Bone marrow (tissue), 2 donors: ENCODE measurements at regions not wholly inside any gene's neighbourhood (a gene's known extent, or its start where the extent isn't known, plus 50 kb on each side); places are given as distances from the start of the nearest gene placed in this dataset.

ENCODE experiments used
- DNase-seq, 2 donors: peaks; one replicate each; lab custom pipeline; 2025; lab: John Stamatoyannopoulos, UW

GRCh38 chr1:222288053-222288452 is 259.9 kb downstream of the HHIPL2 start:
- DNase-seq: no peak

GRCh38 chr1:222286011-222286410 is 261.9 kb downstream of the HHIPL2 start:
- no peak for DNase-seq

DNA sequence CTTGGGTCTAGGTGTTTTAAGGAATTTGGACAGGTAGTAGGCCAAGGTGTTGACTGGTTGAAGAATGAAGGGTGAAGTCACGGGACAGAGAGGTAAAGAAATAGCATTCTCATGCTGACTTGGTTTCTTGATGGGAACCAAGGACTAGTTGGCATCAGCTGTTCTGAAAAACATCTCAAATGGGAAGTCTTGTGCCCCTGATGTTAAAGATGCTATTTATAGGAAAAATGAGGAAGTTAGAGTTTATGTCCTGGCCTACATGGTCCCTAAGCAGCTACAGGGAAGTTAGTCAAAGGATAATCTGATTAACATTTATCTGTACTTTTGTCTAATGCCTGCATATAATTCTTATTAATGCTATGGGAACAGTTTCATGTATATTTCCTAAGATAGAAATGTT is 262.4 kb downstream of the HHIPL2 start:
- no peak for DNase-seq

- DNase-seq: no peak
These were observed 263.4 kb downstream of the HHIPL2 start for GRCh38 chr1:222284466-222284865.

GRCh38 chr1:222283147-222283768 is 264.6 kb downstream of the HHIPL2 start:
- no peak for DNase-seq

DNA sequence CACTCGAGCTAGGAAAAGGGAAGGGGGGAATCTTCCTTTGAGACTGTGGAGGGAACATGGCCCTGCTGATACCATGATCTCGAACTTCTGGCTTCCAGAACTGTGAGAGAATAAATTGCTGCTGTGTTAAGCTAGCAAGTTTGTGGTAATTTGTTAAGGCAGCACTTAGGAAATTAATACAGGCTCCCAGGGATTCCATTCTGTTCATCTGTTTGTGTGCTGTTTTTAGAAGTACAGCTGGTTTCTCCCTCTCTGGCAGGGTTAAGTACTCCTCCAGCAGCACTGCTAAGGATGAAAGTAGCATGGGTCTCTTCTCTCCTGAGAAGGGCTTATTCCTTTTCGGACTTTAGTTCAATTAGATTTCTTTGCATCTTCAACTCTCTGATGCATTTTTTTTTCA is 268.3 kb downstream of the HHIPL2 start:
- DNase-seq: no peak

GRCh38 chr1:222278501-222278900 is 269.4 kb downstream of the HHIPL2 start:
- DNase-seq: no peak

DNA sequence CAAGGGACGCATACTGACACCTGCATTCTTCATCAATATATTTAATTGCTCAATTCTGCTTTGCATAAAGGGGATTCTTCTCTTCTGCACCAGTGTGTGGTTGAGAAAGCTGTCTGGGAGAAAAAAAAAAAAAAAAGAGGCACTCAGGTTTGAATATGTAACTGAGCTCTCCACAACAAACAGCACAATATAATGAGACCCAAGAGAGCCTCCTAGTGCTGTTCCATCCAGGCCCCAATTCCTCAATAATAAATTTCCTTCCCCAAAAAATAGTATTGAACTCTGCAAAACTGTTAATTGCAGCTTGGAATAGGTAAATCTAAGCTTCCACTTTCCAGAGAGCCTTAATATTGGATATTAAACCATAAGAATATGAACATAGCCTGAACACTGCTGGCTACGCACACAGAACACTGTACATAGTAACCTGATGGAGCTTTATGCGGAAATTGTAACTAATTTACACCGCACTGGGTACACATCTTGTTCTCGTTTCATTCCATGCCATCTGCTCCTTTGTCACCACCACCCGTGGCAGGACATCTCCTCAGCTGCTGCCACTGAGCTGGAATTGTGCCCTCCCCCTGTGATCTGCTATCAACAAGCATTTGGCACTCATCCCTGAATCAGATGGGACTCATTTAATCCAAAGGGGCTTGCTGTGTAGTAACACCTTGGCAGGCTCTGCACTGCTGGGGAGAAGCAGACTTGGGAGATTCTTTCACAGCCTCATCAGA is 272.0 kb downstream of the HHIPL2 start:
- DNase-seq: no peak

GRCh38 chr1:222275001-222275728 is 272.7 kb downstream of the HHIPL2 start:
- no peak for DNase-seq

GRCh38 chr1:222266223-222267196 is 281.4 kb downstream of the HHIPL2 start:
- no peak for DNase-seq

DNA sequence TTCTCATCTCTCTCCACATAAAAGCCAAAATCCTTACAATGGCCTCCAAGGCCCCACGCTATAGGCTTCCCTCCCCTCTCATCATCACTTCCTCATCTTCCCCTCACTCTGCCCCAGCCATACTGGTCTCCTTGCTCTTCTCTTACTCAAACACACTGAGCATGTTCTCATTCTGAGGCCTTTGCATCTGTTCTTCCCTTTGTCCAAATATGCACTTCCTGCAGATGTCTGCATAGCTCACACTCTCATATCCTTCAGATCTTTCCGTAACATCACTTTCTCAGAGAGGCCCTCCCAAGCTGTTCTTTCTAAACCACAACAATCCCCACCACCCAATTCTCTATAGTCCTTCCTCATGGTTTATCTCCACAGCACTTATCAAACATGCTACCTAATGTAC is 284.1 kb downstream of the HHIPL2 start:
- DNase-seq: no peak

DNA sequence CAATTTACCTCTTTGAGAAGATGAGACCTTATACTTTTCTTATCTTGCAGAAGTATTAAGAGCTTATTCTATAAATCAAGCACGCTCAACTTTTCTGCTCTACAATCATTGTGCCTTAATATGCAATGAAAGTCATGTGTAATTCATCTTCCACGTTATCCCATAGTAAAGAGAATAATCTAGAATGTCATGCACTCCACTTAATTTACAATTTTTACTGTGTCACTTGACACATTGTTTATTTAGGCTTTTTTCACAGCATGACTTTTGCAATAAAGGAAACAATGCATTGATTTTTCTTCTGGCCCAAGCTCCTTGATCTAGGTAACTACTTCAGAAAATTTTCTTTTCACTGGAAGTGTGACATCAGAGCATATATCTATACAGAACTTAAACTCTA is 290.9 kb downstream of the HHIPL2 start:
- no peak for DNase-seq

DNA sequence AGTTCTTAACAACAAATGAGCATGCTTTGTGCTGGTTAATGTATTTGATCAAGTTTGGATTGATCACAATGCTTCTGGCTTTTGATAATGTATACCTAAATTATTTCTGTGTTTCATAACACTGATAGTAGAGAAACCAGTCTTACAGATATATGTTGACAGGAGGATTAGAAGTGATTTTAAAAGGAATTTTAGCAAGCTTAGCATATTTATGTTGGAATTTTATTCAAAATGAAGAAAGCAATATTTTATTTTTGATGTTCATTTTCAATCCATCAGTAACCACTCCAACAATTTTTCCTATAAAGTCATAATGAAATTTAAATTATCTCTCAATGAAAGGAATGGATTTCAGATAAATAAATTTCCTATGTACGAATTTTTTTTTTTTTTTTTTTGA is 291.8 kb downstream of the HHIPL2 start:
- DNase-seq: no peak

GRCh38 chr1:222252788-222253187 is 295.1 kb downstream of the HHIPL2 start:
- no peak for DNase-seq

GRCh38 chr1:222251847-222252246 is 296.1 kb downstream of the HHIPL2 start:
- no peak for DNase-seq

DNA sequence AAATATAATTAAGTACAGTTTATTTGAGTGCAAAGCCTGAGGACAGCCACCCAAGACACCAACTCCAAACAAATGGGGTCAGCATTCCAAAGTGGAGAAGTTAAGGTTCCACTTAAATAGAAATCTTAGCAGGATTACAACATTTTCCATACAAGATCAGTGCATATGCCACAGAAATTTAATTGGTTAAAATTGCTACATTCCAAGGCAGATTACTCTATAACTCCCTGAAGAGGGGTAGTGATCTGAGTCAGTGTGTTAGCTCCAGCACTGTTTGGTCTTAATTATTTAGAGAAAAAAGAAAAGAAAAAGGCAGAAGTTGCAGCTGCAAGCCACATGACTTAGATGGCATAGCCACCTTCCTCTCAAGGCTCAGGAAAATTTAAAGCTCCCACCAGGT is 297.5 kb downstream of the HHIPL2 start:
- DNase-seq: no peak

- no peak for DNase-seq
These were observed 300.0 kb downstream of the HHIPL2 start for GRCh38 chr1:222247811-222248310.

DNA sequence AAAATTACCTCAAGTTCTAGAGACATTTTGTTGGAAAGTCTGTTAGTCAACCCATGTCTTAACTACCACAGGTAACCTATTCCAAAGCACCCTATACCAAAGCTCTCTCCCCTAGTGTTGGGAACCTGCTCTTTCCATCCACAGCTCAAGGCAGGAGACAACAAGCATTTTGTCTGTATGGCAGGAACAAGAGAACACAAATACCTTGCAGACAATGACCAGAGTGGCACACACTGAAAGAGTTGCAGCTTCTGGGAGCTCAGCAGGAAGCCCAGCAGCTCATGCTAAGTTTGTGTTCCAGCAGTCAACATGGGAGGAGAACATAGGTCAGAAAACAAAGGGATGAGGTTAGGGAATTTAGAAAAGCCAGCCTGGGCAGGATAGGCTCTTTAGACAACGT is 300.8 kb downstream of the HHIPL2 start:
- DNase-seq: no peak

- no peak for DNase-seq
These were observed 304.0 kb downstream of the HHIPL2 start for GRCh38 chr1:222243902-222244301.

- DNase-seq: no peak
These were observed 305.4 kb downstream of the HHIPL2 start for GRCh38 chr1:222242492-222242891.

- DNase-seq: no peak
These were observed 306.5 kb downstream of the HHIPL2 start for GRCh38 chr1:222241410-222241809.
